ENCODE measurements at regions not wholly inside any gene's neighbourhood (a gene's known extent, or its start where the extent isn't known, plus 50 kb on each side); places are given as distances from the start of the nearest gene placed in this dataset.
"Not testable (repeated sequence)": the region's sequence is repeated elsewhere in the genome, so short reads cannot be mapped to it uniquely, and the experiment has no call there.

DNA sequence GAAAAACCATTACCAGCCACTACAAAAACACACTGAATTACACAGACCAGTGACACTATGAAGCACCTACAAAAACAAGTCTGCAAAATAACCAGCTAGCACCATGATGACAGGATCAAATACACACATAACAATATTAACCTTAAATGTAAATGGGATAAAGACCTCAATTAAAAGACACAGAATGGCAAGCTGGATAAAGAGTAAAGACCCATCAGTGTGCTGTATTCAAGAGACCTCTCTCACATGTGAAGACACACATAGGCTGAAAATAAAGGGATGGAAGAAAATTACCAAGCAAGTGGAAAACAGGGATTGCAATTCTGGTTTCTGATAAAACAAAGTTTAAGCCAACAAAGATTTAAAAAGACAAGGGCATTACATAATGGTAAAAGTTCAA lies 482.7 kb upstream of the MCTP2 start:
- no peak for DNase-seq (ENCODE audit: low read depth in 2 of 2, low spot score in 1 of 2)

DNA sequence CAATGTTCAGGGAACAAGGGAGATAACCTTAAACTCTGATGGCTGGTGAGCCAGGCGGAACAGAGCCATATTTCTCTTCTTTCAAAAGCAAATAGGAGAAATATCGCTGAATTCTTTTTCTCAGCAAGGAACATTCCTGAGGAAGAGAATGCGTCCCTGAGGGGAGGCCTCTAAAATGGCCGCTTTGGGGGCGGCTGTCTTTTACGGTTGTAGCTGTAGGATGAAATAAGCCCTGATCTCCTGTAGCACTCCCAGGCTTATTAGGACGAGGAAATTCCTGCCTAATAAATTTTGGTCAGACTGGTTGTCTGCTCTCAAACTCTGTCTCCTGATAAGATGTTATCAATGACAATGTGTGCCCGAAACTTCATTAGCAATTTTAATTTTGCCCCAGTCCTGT lies 496.4 kb upstream of the MCTP2 start:
- DNase-seq (ENCODE audit: low read depth in 2 of 2, low spot score in 1 of 2) = not testable (repeated sequence)

DNA sequence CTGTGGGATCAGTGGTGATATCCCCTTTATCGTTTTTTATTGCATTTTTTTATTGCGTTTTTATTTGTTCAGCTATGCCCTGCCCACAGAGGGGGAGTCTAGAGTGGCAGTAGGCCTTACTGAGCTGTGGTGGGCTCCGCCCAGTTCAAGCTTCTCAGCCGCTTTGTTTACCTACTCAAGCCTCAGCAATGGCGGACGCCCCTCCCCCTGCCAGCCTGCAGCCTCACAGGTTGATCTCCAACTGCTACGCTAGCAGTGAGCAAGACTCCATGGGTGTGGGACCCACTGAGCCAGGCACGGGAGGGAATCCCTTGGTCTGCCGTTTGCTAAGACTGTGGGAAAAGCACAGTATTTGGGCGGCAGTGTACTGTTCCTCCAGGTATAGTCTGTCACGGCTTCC lies 500.6 kb upstream of the MCTP2 start:
- DNase-seq (ENCODE audit: low read depth in 2 of 2, low spot score in 1 of 2) = no peak

GRCh38 chr15:93722165-93722564 lies 509.2 kb upstream of the MCTP2 start:
- DNase-seq (ENCODE audit: low read depth in 2 of 2, low spot score in 1 of 2) = no peak

GRCh38 chr15:93720607-93721006 lies 510.8 kb upstream of the MCTP2 start:
- DNase-seq (ENCODE audit: low read depth in 2 of 2, low spot score in 1 of 2) = no peak

GRCh38 chr15:93719921-93720351 lies 511.4 kb upstream of the MCTP2 start:
- DNase-seq (ENCODE audit: low read depth in 2 of 2, low spot score in 1 of 2) = no peak

DNA sequence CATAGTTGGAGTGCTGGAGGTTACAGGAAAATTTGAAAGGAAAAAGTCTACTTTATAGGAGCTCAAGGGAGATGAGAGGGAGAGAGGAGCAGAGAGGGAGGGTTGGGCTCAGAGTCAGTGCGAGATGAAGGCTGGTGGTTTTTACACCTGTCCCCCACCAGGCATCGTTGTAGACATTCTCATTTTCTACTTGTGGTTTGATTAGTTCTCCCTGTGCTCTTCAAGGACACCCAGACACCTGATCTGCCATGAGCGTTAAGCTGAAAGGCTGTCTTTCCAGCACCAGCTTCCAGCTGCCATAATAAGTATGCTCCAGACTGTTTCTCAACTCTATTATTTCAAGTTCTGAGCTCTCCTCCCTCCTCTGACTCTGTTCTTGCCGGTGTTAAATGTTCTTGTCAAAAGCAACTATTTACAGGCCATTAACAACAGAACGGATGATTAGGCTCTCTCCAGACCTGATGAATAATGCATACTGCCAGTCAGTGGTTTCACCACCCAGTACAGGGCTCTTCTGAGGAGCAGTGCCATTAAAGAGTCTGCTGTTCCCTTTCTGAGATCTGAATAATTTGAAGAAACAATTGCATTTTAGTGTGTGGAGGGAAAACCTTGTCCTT lies 514.6 kb upstream of the MCTP2 start:
- DNase-seq (ENCODE audit: low read depth in 2 of 2, low spot score in 1 of 2) = no peak

DNA sequence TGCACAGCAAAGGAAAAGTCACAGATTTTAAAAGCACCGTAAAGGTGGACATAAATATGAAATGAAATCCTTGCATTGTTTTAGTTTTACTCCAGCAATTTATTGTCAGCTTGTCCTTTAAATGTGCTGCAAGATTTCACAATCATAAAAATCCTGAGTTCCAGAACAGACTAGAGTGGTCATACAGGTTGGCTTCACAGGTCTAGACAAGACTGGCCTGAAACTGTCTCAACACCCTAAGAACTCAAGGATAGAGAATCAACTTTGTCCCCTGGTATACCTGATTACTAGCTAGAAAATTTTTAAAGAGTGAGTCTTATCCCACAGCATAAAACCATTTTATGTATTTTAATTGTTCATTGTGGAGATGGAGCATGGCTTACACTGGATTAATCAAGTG lies 521.7 kb upstream of the MCTP2 start:
- DNase-seq (ENCODE audit: low read depth in 2 of 2, low spot score in 1 of 2) = no peak

DNA sequence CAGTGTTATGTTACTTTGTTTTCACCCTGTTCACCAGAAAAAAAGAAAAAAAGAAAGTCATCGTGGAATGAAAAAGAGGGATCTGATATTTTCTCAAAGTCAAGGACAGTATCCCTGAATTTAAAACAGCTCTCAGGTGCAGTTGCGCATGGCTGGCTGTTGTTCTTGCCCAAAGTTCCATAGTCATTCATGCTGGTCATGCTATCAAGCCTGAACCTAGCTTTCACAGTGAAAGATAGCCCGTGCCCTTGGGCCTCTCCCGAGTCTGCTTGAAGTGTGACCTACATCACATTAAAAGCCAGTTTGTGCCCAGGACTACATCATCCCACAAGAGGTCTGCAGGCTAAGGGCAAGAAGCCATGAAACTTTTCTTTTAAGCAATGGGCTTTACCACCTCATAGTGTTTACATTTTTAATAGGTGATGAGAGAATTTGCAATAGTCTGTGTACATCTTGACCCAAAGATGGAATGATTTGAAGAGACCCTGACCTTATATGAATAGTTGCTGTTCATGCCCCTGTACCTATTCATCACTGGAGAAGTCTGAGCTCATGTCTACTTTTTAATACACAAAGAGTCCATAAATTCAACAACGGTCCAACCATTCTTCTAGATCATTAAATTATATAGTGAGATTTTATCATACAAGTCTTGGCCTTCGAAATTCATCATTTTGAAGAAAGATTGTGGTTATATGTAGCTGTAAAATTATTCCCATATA lies 522.5 kb upstream of the MCTP2 start:
- DNase-seq (ENCODE audit: low read depth in 2 of 2, low spot score in 1 of 2) = no peak

- no peak for DNase-seq (ENCODE audit: low read depth in 2 of 2, low spot score in 1 of 2)
These were observed 523.6 kb upstream of the MCTP2 start for GRCh38 chr15:93707751-93708150.

GRCh38 chr15:93706495-93707292 lies 524.7 kb upstream of the MCTP2 start:
- DNase-seq (ENCODE audit: low read depth in 2 of 2, low spot score in 1 of 2) = no peak

DNA sequence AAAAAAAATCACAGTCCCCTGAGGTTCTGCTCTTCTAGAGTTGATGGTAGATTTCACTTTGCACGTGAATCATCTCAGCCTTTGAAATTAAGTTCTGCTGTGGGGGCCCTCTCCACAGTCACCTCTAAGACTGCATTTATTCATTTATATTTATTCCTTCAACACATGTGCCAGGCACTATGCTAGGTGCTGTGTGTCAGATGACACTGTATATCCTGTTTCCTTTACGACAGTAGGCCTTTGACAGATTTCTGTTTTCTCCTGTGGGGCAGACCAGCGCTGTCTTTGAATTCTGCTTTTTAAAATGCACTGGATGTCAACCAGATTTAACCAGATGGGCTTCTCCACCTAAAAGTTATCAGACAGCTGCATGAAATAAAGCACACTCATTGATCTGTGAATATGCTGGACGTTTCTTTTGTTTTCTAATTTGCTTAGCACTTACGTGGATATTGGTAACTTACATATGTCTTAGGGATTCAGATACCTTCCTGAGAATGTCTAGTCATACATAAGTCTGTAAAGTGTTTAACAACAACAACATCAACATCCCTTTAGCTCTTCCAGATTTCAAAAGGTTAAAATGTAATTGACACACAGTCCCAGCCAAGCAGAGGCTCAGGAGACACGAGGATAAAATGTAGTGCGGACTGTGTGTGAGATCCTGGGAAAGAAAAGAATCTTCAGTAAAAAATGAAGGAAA lies 525.5 kb upstream of the MCTP2 start:
- DNase-seq (ENCODE audit: low read depth in 2 of 2, low spot score in 1 of 2) = no peak

- DNase-seq (ENCODE audit: low read depth in 2 of 2, low spot score in 1 of 2) = no peak
These were observed 528.1 kb upstream of the MCTP2 start for GRCh38 chr15:93703092-93703739.

DNA sequence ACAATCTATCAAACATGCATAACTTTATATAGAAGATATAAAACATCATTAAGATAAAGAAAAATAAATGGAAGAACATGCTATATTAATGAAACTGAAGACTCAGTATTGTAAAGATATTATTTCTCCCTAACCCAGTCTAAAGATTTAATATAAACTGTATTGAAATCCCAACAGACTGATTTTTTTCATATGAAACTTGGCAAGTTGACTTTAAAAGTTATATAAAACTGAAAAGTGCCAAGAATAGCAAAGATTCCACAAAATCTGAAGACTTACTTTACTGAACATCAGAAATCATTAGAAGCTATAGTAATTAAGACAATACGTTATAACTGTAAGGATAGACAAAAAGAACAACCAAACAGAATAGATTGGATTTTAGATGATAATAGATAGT lies 531.3 kb upstream of the MCTP2 start:
- DNase-seq (ENCODE audit: low read depth in 2 of 2, low spot score in 1 of 2) = no peak

GRCh38 chr15:93694033-93694432 lies 537.3 kb upstream of the MCTP2 start:
- DNase-seq (ENCODE audit: low read depth in 2 of 2, low spot score in 1 of 2) = no peak

GRCh38 chr15:93683651-93684050 lies 547.7 kb upstream of the MCTP2 start:
- no peak for DNase-seq (ENCODE audit: low read depth in 2 of 2, low spot score in 1 of 2)

DNA sequence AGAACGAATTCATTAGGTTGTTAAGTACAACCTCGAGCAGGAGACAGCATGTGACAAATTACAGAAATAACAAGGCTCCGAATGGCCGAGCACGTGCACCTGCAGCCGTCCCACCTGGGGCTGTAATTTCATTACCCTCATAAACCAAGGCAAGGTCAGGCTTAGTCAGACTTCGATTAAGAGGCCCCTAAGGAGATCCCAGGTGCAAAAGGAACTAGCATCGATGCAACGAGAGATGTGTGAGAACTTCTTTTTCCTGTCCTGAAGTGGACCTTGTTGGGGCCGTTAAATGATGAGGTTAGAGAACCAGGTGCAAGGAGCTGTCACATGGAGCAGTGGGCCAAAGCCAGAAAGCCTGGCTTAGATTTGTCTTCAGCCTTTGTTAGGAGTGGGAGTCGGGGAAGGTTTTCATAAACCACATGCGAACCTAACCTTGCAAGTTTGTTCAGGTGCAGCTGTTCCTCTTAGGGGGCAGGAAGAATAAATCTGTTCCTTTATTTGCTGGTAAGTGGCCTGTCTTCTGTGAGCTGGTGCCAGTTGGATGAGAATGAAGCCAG lies 559.9 kb upstream of the MCTP2 start:
- DNase-seq (ENCODE audit: low read depth in 2 of 2, low spot score in 1 of 2) = no peak

- DNase-seq (ENCODE audit: low read depth in 2 of 2, low spot score in 1 of 2) = no peak
These were observed 560.4 kb upstream of the MCTP2 start for GRCh38 chr15:93670931-93671330.

- DNase-seq (ENCODE audit: low read depth in 2 of 2, low spot score in 1 of 2) = no peak
These were observed 567.0 kb upstream of the MCTP2 start for GRCh38 chr15:93664213-93664956.
